GM23248 (cell line): ENCODE measurements at regions not wholly inside any gene's neighbourhood (a gene's known extent, or its start where the extent isn't known, plus 50 kb on each side); places are given as distances from the start of the nearest gene placed in this dataset.

Experiments used
- DNase-seq: peaks from one replicate; pipeline ENCODE4 v3.0.0-alpha.2; 2015
- H2AFZ ChIP-seq: fragments of 200-600 bp; sonication (generic); 2 replicates; pipeline ENCODE4 v1.6.1; 2016; ENCODE audit warnings: antibody characterized with exemption
- H3F3A ChIP-seq: fragments of 200-600 bp; sonication (generic); 2 replicates; pipeline ENCODE4 v1.6.1; 2016; ENCODE audit warnings: mild to moderate bottlenecking, antibody characterized with exemption, mixed run types; ENCODE audit not compliant: insufficient read depth
- H3K27ac ChIP-seq: fragments of 200-600 bp; sonication (generic); 2 replicates; pipeline ENCODE4 v1.5.1; 2016; ENCODE audit warnings: mild to moderate bottlenecking
- H3K27me3 ChIP-seq: fragments of 200-600 bp; sonication (generic); replicated peaks from 2 replicates; pipeline ENCODE4 v1.6.1; 2016; ENCODE audit warnings: mild to moderate bottlenecking; ENCODE audit not compliant: insufficient read depth
- H3K36me3 ChIP-seq: fragments of 200-600 bp; sonication (generic); 2 replicates; pipeline ENCODE4 v1.6.1; 2016; ENCODE audit warnings: low read depth, mild to moderate bottlenecking
- H3K4me1 ChIP-seq: fragments of 200-600 bp; sonication (generic); 2 replicates; pipeline ENCODE4 v1.6.1; 2016; ENCODE audit warnings: mild to moderate bottlenecking; ENCODE audit not compliant: insufficient read depth
- H3K4me2 ChIP-seq: fragments of 200-600 bp; sonication (generic); one replicate; pipeline ENCODE4 v1.6.1; 2016; ENCODE audit warnings: mild to moderate bottlenecking; ENCODE audit not compliant: unreplicated experiment
- H3K4me3 ChIP-seq: fragments of 200-600 bp; sonication (generic); 2 replicates; pipeline ENCODE4 v1.5.1; 2016; ENCODE audit warnings: mild to moderate bottlenecking
- H3K79me2 ChIP-seq: fragments of 200-600 bp; sonication (generic); 2 replicates; pipeline ENCODE4 v1.6.1; 2016; ENCODE audit warnings: mild to moderate bottlenecking; ENCODE audit not compliant: insufficient read depth
- H3K9ac ChIP-seq: fragments of 200-600 bp; sonication (generic); 2 replicates; pipeline ENCODE4 v1.6.1; 2016; ENCODE audit warnings: mild to moderate bottlenecking
- H3K9me2 ChIP-seq: fragments of 200-600 bp; sonication (generic); 2 replicates; pipeline ENCODE4 v1.6.1; 2016; ENCODE audit warnings: mixed run types, mild to moderate bottlenecking, moderate library complexity; ENCODE audit not compliant: insufficient read depth
- H3K9me3 ChIP-seq: fragments of 200-600 bp; sonication (generic); one replicate; pipeline ENCODE4 v1.6.1; 2017; ENCODE audit warnings: low read depth
- H4K20me1 ChIP-seq: fragments of 200-600 bp; sonication (generic); 2 replicates; pipeline ENCODE4 v1.6.0; 2016; ENCODE audit not compliant: insufficient read depth
- EZH2 ChIP-seq: fragments of 200-600 bp; sonication (generic); IDR thresholded peaks from 2 replicates; pipeline ENCODE4 v1.6.1; 2018; ENCODE audit warnings: antibody characterized with exemption, mild to moderate bottlenecking; ENCODE audit not compliant: insufficient read depth, poor library complexity, severe bottlenecking
- EZH2phosphoT487 ChIP-seq: fragments of 200-600 bp; sonication (generic); IDR thresholded peaks from 2 replicates; pipeline ENCODE4 v1.6.1; 2018; ENCODE audit warnings: antibody characterized with exemption, moderate library complexity, mild to moderate bottlenecking, low read depth; ENCODE audit not compliant: insufficient read depth
- WGBS, 2 experiments: methylation state at CpG; one replicate each; pipeline ENCODE4 v1.1.6; 2015 to 2017; ENCODE audit warnings: low lambda C conversion rate in 2 of 2, low coverage in 1 of 2; ENCODE audit errors: missing lambda C conversion rate in 2 of 2; 5-methylcytosine and 5-hydroxymethylcytosine counted together
- in situ Hi-C: fragments of 300-500 bp; cut with MboI; formaldehyde crosslinking; loops from 2 replicates; pipeline ENCODE4 v1.15.0; 2020

- Histone ChIP-seq H3K79me2 (no peaks in the 10 kb centered on the region), H3K4me2 (no peak overlapping the region), H3K4me1 (no peaks in the 10 kb centered on the region), H3K36me3 (no peaks in the 10 kb centered on the region), H3F3A (no peaks in the 10 kb centered on the region), H3K4me3 (no peak overlapping the region), H3K27me3 (0 out of 2 replicates have a peak, but pooled peaks cover 19% of the 10 kb centered on the region), H4K20me1 (no peaks in the 10 kb centered on the region), H3K9me2 (no peaks in the 10 kb centered on the region), H3K27ac (no peak overlapping the region), H3K9ac (no peak overlapping the region), H3K9me3 (no peaks in the 10 kb centered on the region), H2AFZ (no peak overlapping the region)
- 81 to 83% methylated on average over 4 of the region's 4 CpGs for WGBS, 2 experiments
- in situ Hi-C loops, result no loop called here
- TF ChIP-seq EZH2phosphoT487 (no peak), EZH2 (no peak)
- no peak for DNase-seq
These were observed 72.2 kb upstream of the WNT11 start for GRCh38 chr11:76278526-76278925.

GRCh38 chr11:76277298-76278175 is 71.2 kb upstream of the WNT11 start:
- no peaks in the 10 kb centered on the region for H3F3A ChIP-seq
- H3K27me3 ChIP-seq, result 0 out of 2 replicates have a peak, but pooled peaks cover 19% of the 10 kb centered on the region
- H2AFZ ChIP-seq, result no peak overlapping the region
- H3K79me2 ChIP-seq, result no peaks in the 10 kb centered on the region
- in situ Hi-C loops, result no loop called here
- H3K4me2 ChIP-seq, result no peak overlapping the region
- H3K9me3 ChIP-seq, result no peaks in the 10 kb centered on the region
- H3K9ac ChIP-seq, result no peak overlapping the region
- no peak for TF ChIP-seq EZH2phosphoT487
- no peak for TF ChIP-seq EZH2
- no peak for DNase-seq
- H3K4me1 ChIP-seq, result no peaks in the 10 kb centered on the region
- H3K9me2 ChIP-seq, result no peaks in the 10 kb centered on the region
- H3K36me3 ChIP-seq, result no peaks in the 10 kb centered on the region
- H3K4me3 ChIP-seq, result no peak overlapping the region
- no peaks in the 10 kb centered on the region for H4K20me1 ChIP-seq
- no peak overlapping the region for H3K27ac ChIP-seq
- WGBS, 2 experiments, result 68 to 70% methylated on average over 24 to 25 of the region's 25 CpGs

- H3F3A ChIP-seq, result no peaks in the 10 kb centered on the region
- H4K20me1 ChIP-seq, result no peaks in the 10 kb centered on the region
- no peak overlapping the region for H3K4me2 ChIP-seq
- H3K9ac ChIP-seq, result no peak overlapping the region
- 0 out of 2 replicates have a peak, but pooled peaks cover 19% of the 10 kb centered on the region for H3K27me3 ChIP-seq
- no peaks in the 10 kb centered on the region for H3K9me2 ChIP-seq
- no peak overlapping the region for H3K27ac ChIP-seq
- no peaks in the 10 kb centered on the region for H3K9me3 ChIP-seq
- in situ Hi-C loops, result no loop called here
- H2AFZ ChIP-seq, result no peak overlapping the region
- no peaks in the 10 kb centered on the region for H3K36me3 ChIP-seq
- H3K4me3 ChIP-seq, result no peak overlapping the region
- no peaks in the 10 kb centered on the region for H3K79me2 ChIP-seq
- TF ChIP-seq EZH2 (no peak), EZH2phosphoT487 (no peak)
- H3K4me1 ChIP-seq, result no peaks in the 10 kb centered on the region
- DNase-seq, result no peak
- 76 to 91% methylated on average over 4 of the region's 4 CpGs for WGBS, 2 experiments
These were observed 70.5 kb upstream of the WNT11 start for GRCh38 chr11:76276781-76277155.

- Histone ChIP-seq H3K36me3 (no peaks in the 10 kb centered on the region), H3F3A (no peaks in the 10 kb centered on the region), H2AFZ (no peak overlapping the region), H4K20me1 (no peaks in the 10 kb centered on the region), H3K9me3 (no peaks in the 10 kb centered on the region), H3K27me3 (0 out of 2 replicates have a peak, but pooled peaks cover 19% of the 10 kb centered on the region), H3K9me2 (no peaks in the 10 kb centered on the region), H3K27ac (no peak overlapping the region), H3K4me1 (no peaks in the 10 kb centered on the region), H3K4me2 (no peak overlapping the region), H3K4me3 (no peak overlapping the region), H3K79me2 (no peaks in the 10 kb centered on the region), H3K9ac (no peak overlapping the region)
- TF ChIP-seq EZH2phosphoT487, result no peak
- 59 to 61% methylated on average over 9 of the region's 9 CpGs for WGBS, 2 experiments
- in situ Hi-C loops, result no loop called here
- DNase-seq, result no peak
These were observed 69.9 kb upstream of the WNT11 start for GRCh38 chr11:76276046-76276780.
